ENCODE measurements at regions not wholly inside any gene's neighbourhood (a gene's known extent, or its start where the extent isn't known, plus 50 kb on each side); places are given as distances from the start of the nearest gene placed in this dataset.

DNA sequence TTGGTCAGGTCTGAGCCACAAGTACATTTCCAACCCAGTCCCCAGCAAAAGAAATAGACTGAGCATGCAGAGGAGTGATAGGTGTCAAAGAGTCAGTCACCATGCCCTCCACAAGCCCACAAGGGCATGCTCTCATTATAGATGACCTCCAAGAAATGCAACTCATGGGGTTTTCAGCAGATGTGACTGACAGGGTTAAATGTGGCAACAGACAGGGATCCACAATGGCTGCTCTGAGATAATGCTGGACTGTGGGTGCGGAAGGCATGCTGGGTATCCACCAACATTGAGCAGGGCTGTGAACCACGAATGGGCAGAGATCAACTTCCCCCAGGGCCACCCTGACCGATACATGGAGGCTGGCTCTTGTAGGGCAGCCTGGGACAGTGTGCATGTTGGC, 115.8 kb downstream of the BCOR start:
- no peak for DNase-seq (ENCODE audit: low read depth in 1 of 2, low spot score in 1 of 2)

DNA sequence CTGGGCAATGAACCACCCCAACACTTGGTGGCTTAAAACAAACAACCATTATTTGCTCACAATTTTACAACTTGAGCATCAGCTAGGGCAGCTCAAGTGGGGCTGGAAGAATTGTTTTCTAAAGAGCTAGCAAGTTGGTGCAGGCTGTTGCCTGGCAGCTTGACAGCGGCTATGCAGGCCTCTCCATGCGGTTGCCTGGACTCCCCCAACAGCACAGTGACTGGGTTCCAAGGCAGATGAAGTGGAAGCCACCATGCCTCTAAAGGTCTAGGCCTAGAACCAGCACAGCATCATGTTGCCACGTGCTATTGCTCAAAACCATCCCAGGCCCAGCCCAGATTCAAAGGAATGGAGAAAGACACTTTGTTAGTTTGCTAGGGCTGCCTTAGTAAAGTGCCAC, 114.8 kb downstream of the BCOR start:
- DNase-seq (ENCODE audit: low read depth in 1 of 2, low spot score in 1 of 2) = no peak

- no peak for DNase-seq (ENCODE audit: low read depth in 1 of 2, low spot score in 1 of 2)
These were observed 114.0 kb downstream of the BCOR start for GRCh38 chrX:39983715-39984114.

- DNase-seq (ENCODE audit: low read depth in 1 of 2, low spot score in 1 of 2) = no peak
These were observed 113.4 kb downstream of the BCOR start for GRCh38 chrX:39984191-39984956.

GRCh38 chrX:39985071-39985470, 112.7 kb downstream of the BCOR start:
- no peak for DNase-seq (ENCODE audit: low read depth in 1 of 2, low spot score in 1 of 2)

DNA sequence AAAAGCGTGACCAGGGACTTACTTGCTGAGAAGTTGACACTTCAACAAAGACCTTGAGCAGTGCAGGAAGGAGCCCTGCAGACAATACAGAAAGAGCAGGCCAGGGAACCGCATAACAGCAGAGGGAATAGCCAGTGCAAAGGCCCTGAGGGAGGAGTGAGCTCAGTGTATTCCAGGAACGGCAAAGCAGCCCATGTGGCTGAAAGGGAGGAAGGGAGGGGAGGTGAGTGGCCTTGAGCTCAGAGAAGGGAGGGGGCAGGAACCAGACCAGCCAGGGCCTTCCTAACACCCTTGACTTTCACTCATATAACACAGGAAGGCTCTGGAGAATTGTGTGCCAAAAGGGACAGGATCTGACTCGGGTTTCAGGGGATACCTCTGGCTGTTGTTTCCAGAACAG, 112.2 kb downstream of the BCOR start:
- DNase-seq (ENCODE audit: low read depth in 1 of 2, low spot score in 1 of 2) = no peak

GRCh38 chrX:39988496-39988895, 109.3 kb downstream of the BCOR start:
- DNase-seq (ENCODE audit: low read depth in 1 of 2, low spot score in 1 of 2) = no peak

GRCh38 chrX:39990388-39990787, 107.4 kb downstream of the BCOR start:
- DNase-seq (ENCODE audit: low read depth in 1 of 2, low spot score in 1 of 2) = no peak

DNA sequence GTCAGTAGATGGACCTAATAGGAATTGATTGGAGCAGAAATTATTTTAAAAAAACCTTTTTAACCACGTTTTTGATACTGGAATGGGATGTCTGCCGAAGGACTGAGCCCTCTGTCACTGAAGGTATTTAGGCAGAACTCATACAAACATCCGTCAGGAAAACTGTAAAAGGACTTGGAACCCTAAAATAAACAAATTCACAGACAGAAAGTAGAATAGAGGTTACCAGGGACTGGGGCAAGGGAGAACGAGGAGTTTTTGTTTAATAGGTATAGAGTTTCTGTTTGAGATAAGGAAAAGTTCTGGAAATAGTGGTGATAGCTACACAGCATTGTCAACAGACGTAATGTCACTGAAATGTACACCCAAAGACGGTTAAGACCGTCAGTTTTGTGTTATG, 105.5 kb downstream of the BCOR start:
- no peak for DNase-seq (ENCODE audit: low read depth in 1 of 2, low spot score in 1 of 2)

- no peak for DNase-seq (ENCODE audit: low read depth in 1 of 2, low spot score in 1 of 2)
These were observed 102.3 kb downstream of the BCOR start for GRCh38 chrX:39995457-39995856.

GRCh38 chrX:39996536-39996935, 101.2 kb downstream of the BCOR start:
- DNase-seq (ENCODE audit: low read depth in 1 of 2, low spot score in 1 of 2) = no peak

DNA sequence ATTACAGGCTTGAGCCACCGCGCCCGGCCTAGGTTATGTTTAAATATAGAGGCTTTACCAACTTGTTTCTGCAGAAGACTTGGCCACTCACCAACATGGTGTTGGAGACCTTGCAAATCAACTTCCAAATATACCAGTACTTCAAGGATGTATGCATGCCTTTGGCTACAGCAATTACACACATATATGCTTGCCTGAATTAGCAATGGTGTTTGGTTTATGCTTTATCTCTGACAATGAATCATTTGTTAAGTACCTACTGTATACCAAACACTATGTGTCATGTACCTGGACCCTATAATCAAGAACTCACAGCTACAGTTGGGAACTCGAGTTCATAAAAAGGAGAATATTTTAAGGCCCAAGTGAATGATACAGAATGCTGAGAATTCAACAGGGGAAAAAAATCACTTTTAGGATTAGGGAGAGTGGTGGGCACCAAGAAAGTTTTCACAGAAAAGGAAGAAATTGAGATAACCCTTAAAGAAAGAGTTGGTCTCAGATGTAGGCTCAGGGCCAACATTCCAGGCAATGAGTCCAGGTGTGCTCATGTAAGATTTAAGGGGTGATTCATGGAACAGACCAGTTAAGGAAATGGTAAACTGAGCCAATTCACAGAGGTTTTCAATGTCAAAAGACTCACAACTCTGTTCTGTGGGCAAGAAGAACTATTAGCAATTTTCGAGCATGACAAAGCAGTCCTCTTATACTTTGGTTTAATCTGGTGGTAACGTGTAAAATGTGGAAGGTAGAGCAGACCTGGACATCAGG, 98.9 kb downstream of the BCOR start:
- no peak for DNase-seq (ENCODE audit: low read depth in 1 of 2, low spot score in 1 of 2)
